ENCODE measurements at regions not wholly inside any gene's neighbourhood (a gene's known extent, or its start where the extent isn't known, plus 50 kb on each side); places are given as distances from the start of the nearest gene placed in this dataset.

GRCh38 chr1:83641206-83641658 is 357.7 kb downstream of the TTLL7 start:
- Histone ChIP-seq H3K27me3 (ENCODE audit: insufficient read depth, low read length) (no peaks in the 10 kb centered on the region), H3K36me3 (ENCODE audit: insufficient read depth, low read length) (no peaks in the 10 kb centered on the region), H2AFZ (ENCODE audit: low read length) (peak overlapping the region; percentile 60), H3K4me2 (ENCODE audit: insufficient read depth, low read length) (peak overlapping the region; percentile 47), H3K4me1 (ENCODE audit: insufficient read depth, low read length) (no peaks in the 10 kb centered on the region), H4K20me1 (ENCODE audit: insufficient read depth, low read length) (no peaks in the 10 kb centered on the region), H3K4me3 (ENCODE audit: insufficient read depth, low read length) (peak overlapping the region; percentile 29), H3K9me3 (ENCODE audit: low read depth, low read length) (no peaks in the 10 kb centered on the region), H3K27ac (ENCODE audit: low read depth, low read length) (no peak overlapping the region), H3K79me2 (ENCODE audit: insufficient read depth, low read length) (no peaks in the 10 kb centered on the region)
- DNase-seq (ENCODE audit: insufficient read length, low spot score, missing footprints): no peak
- TF ChIP-seq CTCF (IDR thresholded peaks at IDR 0.05; ENCODE audit: extremely low read depth, low read depth, low read length): no peak

DNA sequence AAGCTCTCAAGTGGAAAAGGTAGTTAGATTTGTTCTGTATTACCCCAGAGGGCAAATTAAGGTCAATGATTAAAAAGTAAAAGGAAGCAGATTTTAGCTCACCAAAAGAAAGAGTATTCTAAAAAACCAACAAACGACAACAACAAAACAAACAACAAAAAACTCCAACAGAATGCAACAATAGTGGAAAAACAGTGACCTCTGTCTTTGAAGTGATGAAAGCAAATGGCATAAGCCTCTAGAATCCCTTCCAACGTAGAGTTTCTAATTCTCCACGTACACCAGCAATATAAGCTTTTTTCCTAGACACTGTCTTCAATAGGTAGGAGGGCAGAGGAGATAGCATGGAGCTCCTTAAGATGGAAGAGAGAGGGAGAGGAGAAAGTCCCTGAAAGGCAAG is 359.1 kb downstream of the TTLL7 start:
- no peaks in the 10 kb centered on the region for H3K27me3 ChIP-seq (ENCODE audit: insufficient read depth, low read length)
- H4K20me1 ChIP-seq (ENCODE audit: insufficient read depth, low read length): no peaks in the 10 kb centered on the region
- H2AFZ ChIP-seq (ENCODE audit: low read length): no peak overlapping the region
- H3K79me2 ChIP-seq (ENCODE audit: insufficient read depth, low read length): no peaks in the 10 kb centered on the region
- DNase-seq (ENCODE audit: insufficient read length, low spot score, missing footprints): no peak
- no peak overlapping the region for H3K4me3 ChIP-seq (ENCODE audit: insufficient read depth, low read length)
- no peaks in the 10 kb centered on the region for H3K9me3 ChIP-seq (ENCODE audit: low read depth, low read length)
- no peak overlapping the region for H3K4me2 ChIP-seq (ENCODE audit: insufficient read depth, low read length)
- H3K36me3 ChIP-seq (ENCODE audit: insufficient read depth, low read length): no peaks in the 10 kb centered on the region
- no peak for TF ChIP-seq CTCF (IDR thresholded peaks at IDR 0.05; ENCODE audit: extremely low read depth, low read depth, low read length)
- no peak overlapping the region for H3K27ac ChIP-seq (ENCODE audit: low read depth, low read length)
- H3K4me1 ChIP-seq (ENCODE audit: insufficient read depth, low read length): no peaks in the 10 kb centered on the region

DNA sequence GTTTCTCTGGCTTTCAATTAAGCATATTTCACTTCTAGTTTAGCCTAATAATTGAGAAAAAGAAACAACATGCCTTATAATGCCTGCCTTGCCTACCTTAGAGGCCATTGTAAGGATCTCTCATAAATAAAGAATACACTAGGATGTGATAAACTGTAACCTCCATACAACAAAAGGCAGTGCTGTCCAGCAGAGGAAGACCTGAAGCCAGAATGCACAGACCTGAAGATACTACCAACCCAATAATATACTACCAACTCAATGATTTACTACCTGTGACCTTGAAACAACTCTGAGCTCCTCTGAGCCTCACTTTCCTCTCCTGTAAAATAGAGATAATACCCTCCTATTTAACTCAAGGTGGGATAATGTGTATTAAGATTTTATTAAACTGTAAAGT is 361.3 kb downstream of the TTLL7 start:
- no peak for TF ChIP-seq CTCF (IDR thresholded peaks at IDR 0.05; ENCODE audit: extremely low read depth, low read depth, low read length)
- H3K27me3 ChIP-seq (ENCODE audit: insufficient read depth, low read length): no peaks in the 10 kb centered on the region

DNA sequence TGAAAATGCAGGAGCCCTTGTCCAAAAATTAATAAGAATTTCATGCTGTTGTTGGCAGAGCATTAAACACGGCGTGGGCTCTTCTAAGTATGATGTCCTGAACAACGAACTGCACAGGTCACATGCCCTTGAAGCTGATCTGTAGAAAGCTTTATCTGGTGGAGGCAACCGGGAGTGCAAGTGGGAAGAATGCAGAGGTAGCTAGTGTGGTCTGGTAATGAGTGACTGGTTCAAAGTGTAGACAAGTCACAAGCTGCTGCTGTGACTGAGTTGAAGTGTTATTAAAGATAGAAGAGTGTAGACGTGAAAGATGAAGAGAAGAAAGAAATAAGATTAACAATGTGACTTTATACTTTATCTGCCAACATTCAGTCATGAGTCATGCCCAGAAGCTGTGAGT is 361.9 kb downstream of the TTLL7 start:
- Histone ChIP-seq H4K20me1 (ENCODE audit: insufficient read depth, low read length) (no peaks in the 10 kb centered on the region), H3K4me2 (ENCODE audit: insufficient read depth, low read length) (no peak overlapping the region), H3K27me3 (ENCODE audit: insufficient read depth, low read length) (no peaks in the 10 kb centered on the region), H3K27ac (ENCODE audit: low read depth, low read length) (no peak overlapping the region), H3K36me3 (ENCODE audit: insufficient read depth, low read length) (no peaks in the 10 kb centered on the region), H3K79me2 (ENCODE audit: insufficient read depth, low read length) (no peaks in the 10 kb centered on the region), H3K4me1 (ENCODE audit: insufficient read depth, low read length) (no peaks in the 10 kb centered on the region), H2AFZ (ENCODE audit: low read length) (no peak overlapping the region), H3K4me3 (ENCODE audit: insufficient read depth, low read length) (no peak overlapping the region), H3K9me3 (ENCODE audit: low read depth, low read length) (no peaks in the 10 kb centered on the region)
- DNase-seq (ENCODE audit: insufficient read length, low spot score, missing footprints): no peak
- TF ChIP-seq CTCF (IDR thresholded peaks at IDR 0.05; ENCODE audit: extremely low read depth, low read depth, low read length): no peak

More for the DNA sequence above, 361.3 kb downstream of the TTLL7 start:
- Histone ChIP-seq H4K20me1 (ENCODE audit: insufficient read depth, low read length) (no peaks in the 10 kb centered on the region), H3K27ac (ENCODE audit: low read depth, low read length) (no peak overlapping the region), H3K4me1 (ENCODE audit: insufficient read depth, low read length) (no peaks in the 10 kb centered on the region), H3K9me3 (ENCODE audit: low read depth, low read length) (no peaks in the 10 kb centered on the region), H3K4me2 (ENCODE audit: insufficient read depth, low read length) (no peak overlapping the region), H2AFZ (ENCODE audit: low read length) (no peak overlapping the region), H3K4me3 (ENCODE audit: insufficient read depth, low read length) (no peak overlapping the region), H3K79me2 (ENCODE audit: insufficient read depth, low read length) (no peaks in the 10 kb centered on the region), H3K36me3 (ENCODE audit: insufficient read depth, low read length) (no peaks in the 10 kb centered on the region)
- DNase-seq (ENCODE audit: insufficient read length, low spot score, missing footprints): peak; percentile 35
